GM18868 (cell line): ENCODE measurements at regions not wholly inside any gene's neighbourhood (a gene's known extent, or its start where the extent isn't known, plus 50 kb on each side); places are given as distances from the start of the nearest gene placed in this dataset.

Source experiments
- ATAC-seq: cut with Tn5 transposase; IDR thresholded peaks from one replicate; pipeline ENCODE4 v1.9.1; 2021; ENCODE audit warnings: mild to moderate bottlenecking, moderate library complexity; ENCODE audit not compliant: unreplicated experiment

DNA sequence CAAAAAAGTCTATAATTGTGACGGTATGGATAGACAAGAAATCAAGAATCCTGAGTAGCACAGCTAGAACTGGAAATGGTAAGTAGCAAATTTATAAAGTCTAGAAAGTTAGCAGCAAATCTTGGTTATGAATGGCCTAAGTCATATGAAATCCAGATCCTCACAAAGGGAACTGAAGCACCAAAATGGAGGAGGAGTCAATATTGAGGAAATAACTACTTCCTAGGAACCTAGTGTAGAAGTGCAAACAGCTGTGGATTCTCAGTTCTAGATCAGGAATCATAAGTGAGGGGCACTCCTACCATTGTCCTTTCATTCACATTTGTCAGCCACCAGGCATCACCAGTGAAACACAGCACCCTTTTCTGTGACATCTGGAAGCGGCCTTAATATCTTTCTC lies 202.2 kb upstream of the DCN start:
- no peak for ATAC-seq

DNA sequence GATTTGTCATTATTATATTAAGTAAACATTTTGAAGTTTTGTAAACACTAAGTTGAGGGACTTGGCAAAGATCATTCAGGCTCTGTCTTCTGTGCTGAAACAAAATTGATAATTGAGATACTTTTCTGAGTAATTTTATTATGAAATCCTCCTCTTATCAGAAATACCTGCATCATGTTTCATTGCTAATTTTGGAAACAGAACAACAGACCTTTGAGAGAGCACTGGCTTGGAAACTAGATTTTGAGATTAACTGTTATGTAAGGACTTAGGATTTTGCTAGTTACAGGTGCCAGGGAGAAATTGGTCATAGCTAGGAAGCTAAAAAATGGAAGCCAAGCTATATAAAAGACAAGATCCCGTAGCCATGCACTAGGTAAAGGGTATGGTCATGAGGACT lies 201.7 kb upstream of the DCN start:
- ATAC-seq: no peak

DNA sequence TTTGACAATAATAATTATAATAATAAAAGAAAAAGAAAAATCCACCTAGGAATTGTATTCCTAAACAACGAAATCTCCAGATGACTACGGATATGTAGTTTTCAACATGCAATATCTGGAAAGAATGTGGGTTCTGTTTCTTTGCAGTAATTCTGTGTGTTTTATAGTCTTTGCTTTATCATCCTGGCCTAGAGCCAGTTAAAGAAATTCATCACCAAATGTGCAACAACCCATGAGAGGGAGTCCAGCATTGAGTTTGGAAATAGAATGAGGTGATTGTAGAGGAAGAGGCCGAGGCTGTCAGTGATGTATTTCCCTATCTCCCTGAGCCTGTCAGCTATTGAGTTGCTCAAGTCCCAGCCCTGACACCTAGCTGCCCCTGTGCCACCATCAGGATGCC lies 200.5 kb upstream of the DCN start:
- ATAC-seq: no peak

DNA sequence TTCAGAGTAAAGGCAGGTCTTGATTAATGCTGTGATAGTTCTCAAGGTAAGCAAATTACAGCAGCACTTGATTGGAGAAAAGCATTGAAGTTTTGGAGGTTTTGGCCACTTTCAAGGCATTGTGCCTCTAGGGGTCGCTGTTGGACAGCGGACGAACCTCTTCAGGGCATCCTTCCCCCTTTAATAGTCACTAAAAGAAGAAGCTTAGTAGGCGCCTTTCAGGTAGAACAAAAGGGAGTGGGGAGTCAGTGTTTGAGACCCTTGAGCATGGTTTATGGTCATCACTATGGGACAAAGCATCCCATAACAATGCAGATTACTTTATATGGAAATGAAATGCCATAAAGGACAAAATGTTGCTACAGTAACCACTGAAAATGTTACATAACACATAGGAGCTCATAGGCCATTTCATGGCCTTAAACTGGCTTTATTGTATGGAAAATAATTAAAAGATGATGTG lies 199.5 kb upstream of the DCN start:
- ATAC-seq: peak; percentile 69

DNA sequence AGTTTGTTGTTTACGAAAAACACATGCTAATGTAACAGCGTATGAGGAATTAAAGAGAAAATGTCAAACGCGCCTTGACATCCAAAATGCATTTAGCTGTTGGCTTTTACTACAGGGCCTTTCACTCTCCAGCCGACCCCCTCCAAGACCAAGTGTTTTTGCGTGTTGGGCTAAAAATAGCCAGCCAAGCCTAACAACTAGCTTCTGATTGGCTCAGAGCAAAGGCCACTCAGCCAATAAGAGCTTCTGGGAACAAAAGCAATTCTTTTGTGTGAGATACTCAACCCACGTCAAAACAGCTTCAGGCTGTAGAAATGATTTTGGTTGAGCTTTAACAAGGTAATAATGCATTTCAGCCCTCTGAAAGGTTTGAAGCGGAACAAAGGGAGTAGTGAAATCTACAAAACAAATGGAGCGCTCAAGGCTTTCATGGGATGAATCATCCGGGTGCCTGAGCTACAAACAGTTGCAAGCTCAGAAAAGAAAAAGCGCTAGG lies 198.7 kb upstream of the DCN start:
- ATAC-seq: peak; percentile 92

DNA sequence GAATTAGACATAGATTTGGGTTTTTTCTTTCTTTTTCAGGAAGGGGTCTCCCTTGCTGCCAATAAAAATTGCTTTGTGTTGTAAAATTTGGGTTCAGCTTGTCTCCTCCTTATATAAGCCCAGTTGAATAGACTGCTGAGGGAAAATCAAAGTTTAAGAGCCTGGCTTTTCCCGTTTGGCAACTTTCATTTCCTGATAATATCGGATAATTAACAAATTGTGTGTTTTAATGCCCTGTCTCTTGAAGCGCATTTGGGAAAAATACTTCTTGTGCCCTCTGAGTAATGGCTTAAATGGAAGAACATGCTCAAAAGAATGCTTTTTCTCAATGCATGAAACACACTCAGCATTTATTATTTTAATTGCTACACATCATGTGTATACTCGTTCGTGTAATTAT lies 198.0 kb upstream of the DCN start:
- no peak for ATAC-seq

- ATAC-seq: no peak
Measured at GRCh38 chr12:91379051-91379775, 196.6 kb upstream of the DCN start.

DNA sequence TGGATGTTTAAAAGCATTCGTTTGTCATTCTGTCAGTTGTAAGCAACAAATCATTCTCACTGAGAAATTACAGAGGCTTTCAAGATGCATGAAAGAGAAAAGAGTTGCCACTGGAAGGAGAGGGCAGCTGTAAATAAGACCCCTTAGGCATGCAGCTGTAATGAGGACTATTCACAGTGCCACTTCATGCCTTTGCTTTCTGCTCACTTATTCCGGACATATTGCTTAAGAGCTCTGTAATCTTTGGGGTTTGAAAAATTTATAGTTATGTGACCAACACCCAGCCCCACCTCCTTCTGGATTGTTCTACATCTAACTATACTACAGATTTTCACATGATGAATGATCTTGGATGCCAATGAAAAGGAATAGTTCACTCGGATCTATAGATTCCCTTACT lies 194.8 kb upstream of the DCN start:
- ATAC-seq: no peak

DNA sequence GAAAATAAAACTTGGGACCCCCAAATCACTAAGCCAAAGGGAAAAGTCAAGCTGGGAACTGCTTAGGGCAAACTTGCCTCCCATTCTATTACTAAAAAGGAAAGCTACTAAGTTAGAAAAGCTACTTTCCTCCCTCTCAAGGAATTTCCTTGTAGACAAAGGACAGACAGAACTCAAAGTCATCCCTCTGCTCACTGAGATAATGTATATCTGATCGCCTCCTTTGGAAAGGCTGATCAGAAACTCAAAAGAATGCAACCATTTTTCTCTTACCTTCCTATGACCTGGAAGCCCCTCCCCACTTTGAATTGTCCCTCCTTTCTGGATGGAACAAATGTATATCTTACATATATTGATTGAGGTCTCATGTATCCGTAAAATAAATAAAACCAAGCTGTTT lies 190.5 kb upstream of the DCN start:
- ATAC-seq: no peak

- no peak for ATAC-seq
Measured at GRCh38 chr12:91370086-91370868, 187.7 kb upstream of the DCN start.

DNA sequence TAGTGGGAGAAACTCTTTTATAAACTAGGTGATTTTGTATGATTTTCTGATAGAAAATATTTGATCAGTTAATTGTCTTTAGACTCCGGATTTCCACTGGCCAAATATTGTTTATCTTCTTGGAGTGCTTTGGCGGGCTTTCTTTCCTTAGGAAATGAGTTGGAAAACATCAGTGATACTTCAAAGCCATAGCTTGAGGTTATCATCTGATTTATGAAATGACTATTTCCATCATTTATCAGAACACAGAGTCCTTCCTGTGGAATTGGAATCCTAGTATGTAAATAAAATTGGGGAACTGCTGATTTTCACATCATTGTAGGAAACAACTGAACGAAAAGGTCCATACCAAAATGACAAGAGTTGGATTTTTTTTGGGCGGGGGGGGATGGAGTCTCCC lies 186.0 kb upstream of the DCN start:
- ATAC-seq: no peak

GRCh38 chr12:91367234-91367849 lies 184.7 kb upstream of the DCN start:
- peak; percentile 48 for ATAC-seq

DNA sequence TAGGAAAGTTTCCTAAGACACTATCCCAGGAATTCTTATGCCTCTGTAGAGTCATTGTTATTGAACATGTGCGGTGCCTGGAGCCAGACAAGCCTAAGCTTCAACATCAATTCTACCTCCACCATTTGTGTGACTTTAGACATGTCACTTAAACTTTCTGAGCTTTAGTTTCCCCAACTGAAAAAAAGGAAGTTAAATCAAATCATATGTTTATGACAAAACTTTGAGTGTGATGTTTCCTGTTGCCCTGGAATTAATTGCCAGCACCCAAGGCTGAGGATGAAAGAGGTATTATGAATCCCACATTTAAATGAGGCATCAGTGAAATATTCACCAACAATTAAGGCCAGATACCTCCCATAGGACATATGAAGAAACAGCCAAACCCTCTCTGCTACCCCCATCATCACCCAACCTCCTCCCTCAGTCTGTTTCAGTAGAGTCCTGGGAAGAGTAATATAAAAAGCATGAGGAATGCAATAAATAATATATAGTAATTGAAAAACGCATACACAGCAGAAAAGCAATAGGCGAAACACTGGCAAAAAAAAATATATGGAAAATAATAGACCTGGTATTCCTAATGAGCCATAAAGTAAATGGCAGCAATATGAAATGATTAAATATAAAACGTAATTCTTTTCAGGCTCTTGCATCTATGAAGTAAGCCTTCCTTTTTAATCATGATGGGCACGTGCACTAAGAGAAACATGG lies 182.0 kb upstream of the DCN start:
- ATAC-seq: no peak

DNA sequence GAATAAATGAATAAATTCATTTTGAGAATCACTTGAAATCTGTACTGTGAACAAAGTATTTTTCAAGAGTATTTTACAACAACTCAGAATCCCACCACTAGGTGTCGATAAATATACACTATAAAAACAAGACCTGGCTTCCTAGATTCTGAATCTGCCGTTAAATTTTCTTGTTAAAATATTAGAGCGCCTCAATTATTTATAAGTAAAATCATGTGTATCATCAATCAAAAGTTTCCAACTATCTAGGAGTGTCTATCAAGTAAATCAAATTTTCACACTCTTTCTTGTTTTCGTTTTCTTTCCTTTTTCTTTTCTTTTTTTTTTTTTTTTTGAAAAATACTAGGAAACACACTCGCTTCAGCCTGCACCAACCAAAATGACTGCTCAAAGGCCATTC lies 179.2 kb upstream of the DCN start:
- ATAC-seq: peak; percentile 48

- ATAC-seq: no peak
Measured at GRCh38 chr12:91357381-91357780, 174.8 kb upstream of the DCN start.

DNA sequence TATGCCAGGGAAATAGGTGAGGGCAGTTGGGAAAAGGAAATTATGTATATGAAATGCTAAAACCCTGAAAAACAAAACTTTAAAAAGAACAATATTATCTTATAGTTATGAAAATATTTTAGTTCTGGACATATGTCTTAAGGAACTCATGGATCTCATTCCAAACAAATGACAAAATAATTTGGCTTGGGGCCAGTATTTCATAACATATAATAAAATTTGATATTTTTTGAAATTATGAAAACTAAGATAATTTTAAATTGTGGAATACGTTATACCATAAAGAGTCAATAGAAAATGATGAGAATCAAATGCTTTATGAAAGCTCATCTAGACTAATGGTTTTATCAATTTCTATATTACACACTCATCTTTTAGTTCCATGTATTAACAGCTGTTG lies 173.8 kb upstream of the DCN start:
- ATAC-seq: no peak

- peak; percentile 97 for ATAC-seq
Measured at GRCh38 chr12:91355150-91356006, 172.8 kb upstream of the DCN start.

GRCh38 chr12:91353266-91353665 lies 170.6 kb upstream of the DCN start:
- no peak for ATAC-seq

DNA sequence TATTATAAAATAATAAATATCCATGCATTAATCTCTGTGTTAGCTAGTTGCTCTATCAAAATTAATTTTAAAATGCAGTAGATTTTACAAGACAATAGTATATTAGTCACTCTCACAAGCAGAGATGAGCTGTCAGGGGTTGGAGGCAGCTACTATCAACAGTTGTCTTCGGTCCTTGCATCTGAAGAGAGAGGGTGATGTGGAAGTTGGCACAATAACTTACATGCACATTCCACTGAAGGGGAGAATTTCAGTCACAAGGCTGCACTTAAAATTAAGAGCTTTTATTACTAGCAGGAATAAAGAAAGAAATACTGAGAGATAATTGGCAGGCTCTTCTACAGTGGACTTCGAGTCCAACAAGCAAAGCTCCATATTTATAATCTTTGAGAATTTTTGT lies 166.9 kb upstream of the DCN start:
- no peak for ATAC-seq

- no peak for ATAC-seq
Measured at GRCh38 chr12:91347481-91348214, 165.0 kb upstream of the DCN start.
